HEK293T (cell line): ENCODE measurements at regions not wholly inside any gene's neighbourhood (a gene's known extent, or its start where the extent isn't known, plus 50 kb on each side); places are given as distances from the start of the nearest gene placed in this dataset.
"Not testable (repeated sequence)": the region's sequence is repeated elsewhere in the genome, so short reads cannot be mapped to it uniquely, and the experiment has no call there.

Experiments
- CTCF ChIA-PET: fragments of 350-600 bp; formaldehyde crosslinking; extraction: SDS; loops from one replicate; lab custom pipeline; 2021; ENCODE audit warnings: antibody characterized with exemption, inconsistent platforms; lab: Yijun Ruan, JAX
- POLR2A ChIA-PET: fragments of 350-600 bp; formaldehyde crosslinking; extraction: SDS; loops from one replicate; lab custom pipeline; 2020; ENCODE audit warnings: antibody characterized with exemption, inconsistent platforms; lab: Yijun Ruan, JAX
- DNase-seq: peaks from one replicate; pipeline ENCODE4 v3.0.0; 2012; ENCODE audit warnings: mixed read lengths; ENCODE audit errors: extremely low spot score
- ARNT ChIP-seq: fragments of 450-650 bp; IDR thresholded peaks from 2 replicates; pipeline ENCODE4 v1.6.1; 2017; ENCODE audit warnings: mild to moderate bottlenecking
- BHLHE40 ChIP-seq: fragments of 450-650 bp; IDR thresholded peaks from 2 replicates; pipeline ENCODE4 v1.6.1; 2016; ENCODE audit warnings: mild to moderate bottlenecking, moderate library complexity, borderline replicate concordance
- CTBP1 ChIP-seq: fragments of 450-650 bp; IDR thresholded peaks from 2 replicates; pipeline ENCODE4 v1.6.1; 2016; ENCODE audit warnings: borderline replicate concordance
- ELF4 ChIP-seq: fragments of 450-650 bp; IDR thresholded peaks from 2 replicates; pipeline ENCODE4 v1.6.1; 2017; ENCODE audit warnings: antibody characterized with exemption
- FOXA1 ChIP-seq: fragments of 450-650 bp; IDR thresholded peaks from 2 replicates; pipeline ENCODE4 v1.6.1; 2016; ENCODE audit warnings: mild to moderate bottlenecking
- FOXK2 ChIP-seq: fragments of 450-650 bp; IDR thresholded peaks from 2 replicates; pipeline ENCODE4 v1.6.1; 2016; ENCODE audit warnings: mild to moderate bottlenecking
- FOXM1 ChIP-seq: fragments of 450-650 bp; IDR thresholded peaks from 2 replicates; pipeline ENCODE4 v1.6.1; 2017; ENCODE audit warnings: mild to moderate bottlenecking, borderline replicate concordance
- HDGF ChIP-seq: fragments of 450-650 bp; IDR thresholded peaks from 2 replicates; pipeline ENCODE4 v1.6.1; 2017; ENCODE audit warnings: antibody characterized with exemption, borderline replicate concordance
- L3MBTL2 ChIP-seq: fragments of 450-650 bp; conservative IDR thresholded peaks from 2 replicates; pipeline ENCODE4 v1.6.1; 2016; ENCODE audit warnings: mild to moderate bottlenecking
- LEF1 ChIP-seq: fragments of 450-650 bp; IDR thresholded peaks from 2 replicates; pipeline ENCODE4 v1.6.1; 2017; ENCODE audit warnings: mild to moderate bottlenecking, borderline replicate concordance
- NFRKB ChIP-seq: fragments of 450-650 bp; IDR thresholded peaks from 2 replicates; pipeline ENCODE4 v1.6.1; 2016; ENCODE audit warnings: mild to moderate bottlenecking, moderate library complexity
- SP1 ChIP-seq: fragments of 450-650 bp; IDR thresholded peaks from 2 replicates; pipeline ENCODE4 v1.6.1; 2017
- SUZ12 ChIP-seq: fragments of 450-650 bp; IDR thresholded peaks from 2 replicates; pipeline ENCODE4 v1.6.1; 2016; ENCODE audit warnings: mild to moderate bottlenecking
- TARDBP ChIP-seq: fragments of 450-650 bp; IDR thresholded peaks from 2 replicates; pipeline ENCODE4 v1.6.1; 2016
- ZNF384 ChIP-seq: fragments of 450-650 bp; IDR thresholded peaks from 2 replicates; pipeline ENCODE4 v1.6.1; 2016
- TF ChIP-seq, protein P1 (sequence below): fragments of 450-650 bp; IDR thresholded peaks from 2 replicates; pipeline ENCODE4 v1.6.1; 2016

DNA sequence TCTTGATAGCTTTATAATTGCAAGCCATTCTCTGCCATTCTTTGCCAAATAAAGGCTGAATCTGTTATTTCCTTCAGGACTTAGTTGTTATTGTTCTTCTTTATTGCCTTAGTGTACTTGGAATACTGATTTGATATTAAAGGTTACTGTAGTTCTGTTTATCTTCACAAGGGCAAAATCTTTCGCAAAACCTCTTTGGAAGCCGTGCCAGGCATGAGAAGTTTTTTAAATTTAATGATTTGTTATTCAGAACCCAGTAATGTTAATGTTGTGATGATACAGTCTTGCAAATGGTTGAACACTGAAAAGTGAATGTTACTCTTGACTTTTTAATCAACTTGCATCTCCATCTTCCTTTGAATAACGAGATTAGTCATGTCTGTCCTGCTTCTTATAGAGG lies 1225.2 kb upstream of the GOT2 start:
- CTCF ChIA-PET, result no interaction called here
- DNase-seq, result no peak
- POLR2A ChIA-PET, result no interaction called here
- no peak for TF ChIP-seq ZNF384
- no peak for TF ChIP-seq BHLHE40
- TF ChIP-seq FOXM1, result no peak
- no peak for TF ChIP-seq CTBP1

DNA sequence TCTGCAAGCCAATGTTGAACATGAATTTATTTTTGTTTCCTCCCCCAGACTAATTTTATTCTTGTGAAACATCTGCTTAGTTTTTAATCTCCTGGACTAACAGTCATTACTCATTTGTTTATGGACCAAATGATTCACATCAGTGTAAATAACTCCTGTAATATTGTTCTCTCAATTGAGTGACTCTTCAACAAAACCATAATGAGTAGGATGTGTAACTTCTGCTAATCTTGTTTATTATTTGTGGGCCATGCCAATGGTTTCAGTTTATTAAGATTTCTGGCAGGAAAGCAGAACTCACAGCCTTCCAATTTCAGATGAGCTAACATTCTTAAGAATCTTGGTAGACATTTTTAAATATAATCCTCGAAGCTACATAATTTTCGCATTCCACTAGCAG lies 1216.3 kb upstream of the GOT2 start:
- CTCF ChIA-PET, result no interaction called here
- POLR2A ChIA-PET, result no interaction called here
- DNase-seq, result no peak
- no peak for TF ChIP-seq NFRKB
- no peak for TF ChIP-seq SUZ12
- no peak for TF ChIP-seq L3MBTL2
- TF ChIP-seq FOXM1, result no peak
- TF ChIP-seq, protein P1, sequence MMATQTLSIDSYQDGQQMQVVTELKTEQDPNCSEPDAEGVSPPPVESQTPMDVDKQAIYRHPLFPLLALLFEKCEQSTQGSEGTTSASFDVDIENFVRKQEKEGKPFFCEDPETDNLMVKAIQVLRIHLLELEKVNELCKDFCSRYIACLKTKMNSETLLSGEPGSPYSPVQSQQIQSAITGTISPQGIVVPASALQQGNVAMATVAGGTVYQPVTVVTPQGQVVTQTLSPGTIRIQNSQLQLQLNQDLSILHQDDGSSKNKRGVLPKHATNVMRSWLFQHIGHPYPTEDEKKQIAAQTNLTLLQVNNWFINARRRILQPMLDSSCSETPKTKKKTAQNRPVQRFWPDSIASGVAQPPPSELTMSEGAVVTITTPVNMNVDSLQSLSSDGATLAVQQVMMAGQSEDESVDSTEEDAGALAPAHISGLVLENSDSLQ, result no peak
- no peak for TF ChIP-seq BHLHE40
- no peak for TF ChIP-seq TARDBP
- no peak for TF ChIP-seq FOXA1
- no peak for TF ChIP-seq ELF4
- TF ChIP-seq ARNT, result no peak
- no peak for TF ChIP-seq HDGF
- TF ChIP-seq SP1, result no peak
- TF ChIP-seq CTBP1, result no peak
- TF ChIP-seq ZNF384, result no peak
- TF ChIP-seq FOXK2, result no peak
- no peak for TF ChIP-seq LEF1

DNA sequence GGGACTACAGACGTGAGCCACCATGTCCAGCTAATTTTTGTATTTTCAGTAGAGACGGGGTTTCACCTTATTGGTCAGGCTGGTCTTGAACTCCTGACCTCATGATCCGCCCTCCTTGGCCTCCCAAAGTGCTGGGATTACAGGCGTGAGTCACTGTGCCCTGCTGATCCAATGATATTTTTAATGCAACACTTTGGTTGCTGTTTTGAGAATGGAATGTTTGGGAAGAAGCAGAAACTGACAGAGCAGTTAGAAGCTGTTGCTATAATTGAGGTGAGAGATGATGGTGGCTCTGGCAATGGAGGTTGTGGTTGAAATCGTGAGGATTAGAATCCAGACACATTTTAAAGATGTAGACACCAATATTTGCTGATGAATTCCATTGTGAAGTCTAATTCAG lies 1209.9 kb upstream of the GOT2 start:
- DNase-seq, CTCF ChIA-PET, POLR2A ChIA-PET: not testable (repeated sequence)

DNA sequence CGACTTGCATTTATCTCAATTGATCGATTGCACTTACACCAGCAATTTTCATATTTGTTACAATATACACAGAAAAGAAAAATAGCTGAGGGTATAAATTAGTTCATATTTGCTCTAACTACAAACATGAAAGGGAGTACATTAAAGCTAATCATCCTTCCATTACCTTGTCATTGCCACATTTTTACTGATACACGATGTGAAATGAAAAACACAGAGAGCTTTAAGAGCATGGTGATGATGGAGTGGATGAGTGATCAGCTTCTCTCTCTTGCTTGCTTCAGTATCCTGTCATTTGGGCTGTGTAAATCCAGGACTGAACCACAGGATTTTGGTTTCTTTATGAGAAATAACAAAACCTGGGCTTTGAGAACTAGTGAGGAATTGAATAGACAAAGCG lies 1207.5 kb upstream of the GOT2 start:
- no peak for DNase-seq
- ChIA-PET CTCF (no interaction called here), POLR2A (no interaction called here)
- no peak for TF ChIP-seq SUZ12
- no peak for TF ChIP-seq ARNT
- no peak for TF ChIP-seq L3MBTL2
- TF ChIP-seq FOXA1, result no peak
- no peak for TF ChIP-seq ELF4
- no peak for TF ChIP-seq NFRKB
- no peak for TF ChIP-seq FOXM1
- TF ChIP-seq BHLHE40, result no peak
- TF ChIP-seq FOXK2, result no peak
- no peak for TF ChIP-seq TARDBP
- no peak for TF ChIP-seq HDGF

DNA sequence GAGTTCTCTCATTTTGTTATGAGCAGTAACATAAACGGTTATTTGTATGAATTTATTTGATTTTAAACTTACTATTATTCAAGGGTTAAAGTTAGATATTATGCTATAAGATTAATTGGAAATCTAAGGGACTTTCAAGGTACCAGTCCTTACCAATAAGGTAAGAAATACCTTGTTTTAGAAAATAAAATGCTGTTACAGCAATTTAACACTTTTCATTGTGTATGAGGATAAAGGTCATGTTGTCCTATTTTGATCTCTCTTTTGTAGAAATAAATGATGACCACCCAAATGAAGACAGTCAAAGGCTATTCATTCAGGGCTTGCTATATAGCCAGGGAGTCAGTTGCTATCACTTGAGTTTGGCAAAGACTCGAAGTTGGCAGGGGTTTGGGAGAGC lies 1185.9 kb upstream of the GOT2 start:
- ChIA-PET POLR2A (no interaction called here), CTCF (no interaction called here)
- TF ChIP-seq FOXA1 (no peak), BHLHE40 (no peak), NFRKB (no peak), ARNT (no peak), SP1 (no peak), CTBP1 (no peak), LEF1 (no peak), SUZ12 (no peak), TARDBP (no peak), FOXK2 (no peak)

DNA sequence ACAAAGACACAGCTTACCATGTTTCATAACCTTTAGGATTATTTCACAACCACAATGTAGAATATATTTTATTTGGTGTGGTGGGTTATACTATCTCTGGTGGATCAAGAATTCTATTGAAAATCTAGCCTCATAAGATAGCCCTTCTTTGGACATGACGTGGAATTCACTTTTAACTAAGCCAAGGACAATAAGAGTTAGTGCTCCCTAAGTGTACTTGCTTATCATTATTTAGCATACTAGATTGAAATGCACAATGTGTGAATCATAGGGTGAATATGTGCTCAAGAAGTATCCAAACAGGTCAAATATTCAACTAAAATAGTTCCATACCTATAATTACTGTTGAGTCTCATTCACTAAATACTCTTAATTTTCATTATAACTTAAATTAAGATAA lies 1179.5 kb upstream of the GOT2 start:
- ChIA-PET POLR2A (no interaction called here), CTCF (no interaction called here)
- no peak for TF ChIP-seq TARDBP
- no peak for TF ChIP-seq ZNF384
- TF ChIP-seq ARNT, result no peak
- TF ChIP-seq FOXK2, result no peak
- TF ChIP-seq NFRKB, result no peak
- no peak for TF ChIP-seq SUZ12
- no peak for TF ChIP-seq L3MBTL2
- no peak for TF ChIP-seq BHLHE40
- TF ChIP-seq SP1, result no peak
- TF ChIP-seq FOXA1, result no peak
- no peak for TF ChIP-seq CTBP1
- TF ChIP-seq, protein P1, result no peak
- TF ChIP-seq ELF4, result no peak
- no peak for TF ChIP-seq HDGF
- TF ChIP-seq LEF1, result no peak
- TF ChIP-seq FOXM1, result no peak
- no peak for DNase-seq

More for the DNA sequence above, 1185.9 kb upstream of the GOT2 start:
- no peak for DNase-seq

DNA sequence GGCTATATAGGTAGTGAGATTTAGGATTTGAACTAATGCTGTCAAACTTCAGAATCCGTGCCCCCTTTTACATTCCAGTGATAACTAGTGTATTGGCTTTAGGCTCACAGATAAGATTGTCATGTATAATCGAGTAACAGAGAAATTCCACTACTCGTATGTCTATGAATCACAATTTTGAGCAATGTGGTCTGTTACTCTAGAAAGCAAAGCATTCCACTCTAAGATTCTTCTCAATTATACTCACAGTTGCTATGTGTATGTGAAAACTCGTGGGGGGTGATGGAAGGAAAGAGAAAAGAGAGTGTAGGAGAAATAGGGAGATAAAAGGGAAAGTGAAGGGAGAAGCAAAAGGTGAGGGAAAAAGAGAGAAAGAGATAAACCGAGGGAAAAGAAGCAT lies 1175.1 kb upstream of the GOT2 start:
- ChIA-PET POLR2A (no interaction called here), CTCF (no interaction called here)
- no peak for TF ChIP-seq ARNT
- no peak for TF ChIP-seq HDGF
- no peak for TF ChIP-seq BHLHE40
- no peak for TF ChIP-seq ZNF384
- TF ChIP-seq ELF4, result no peak
- TF ChIP-seq FOXM1, result no peak
- no peak for TF ChIP-seq SP1
- no peak for TF ChIP-seq NFRKB
- no peak for TF ChIP-seq SUZ12
- TF ChIP-seq LEF1, result no peak
- TF ChIP-seq L3MBTL2, result no peak
- no peak for DNase-seq

DNA sequence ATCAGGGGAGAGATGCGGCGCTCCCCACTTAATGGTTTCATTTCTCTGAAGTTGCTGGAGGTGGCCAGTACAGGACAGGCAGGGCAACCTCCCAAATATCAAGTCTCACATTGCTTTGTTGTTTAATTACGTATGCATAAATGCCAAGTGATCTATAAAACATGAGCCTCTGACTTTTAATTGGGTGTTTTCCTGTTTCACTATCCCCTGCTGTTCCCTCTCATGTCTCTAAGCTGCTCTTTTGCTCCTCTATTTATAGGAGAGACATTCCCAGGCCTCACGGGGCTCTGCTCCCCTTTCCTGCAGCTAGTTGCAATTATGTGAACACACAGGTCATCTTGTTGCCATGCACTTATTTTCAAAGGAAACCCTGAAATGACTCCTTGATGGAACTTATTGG lies 1173.5 kb upstream of the GOT2 start:
- no peak for TF ChIP-seq L3MBTL2
- no peak for TF ChIP-seq CTBP1
- no peak for TF ChIP-seq ELF4
- no peak for TF ChIP-seq ZNF384
- ChIA-PET POLR2A (no interaction called here), CTCF (no interaction called here)
- DNase-seq, result no peak
